ENCODE measurements at regions not wholly inside any gene's neighbourhood (a gene's known extent, or its start where the extent isn't known, plus 50 kb on each side); places are given as distances from the start of the nearest gene placed in this dataset.

GRCh38 chr2:76599732-76600368 is 889.1 kb upstream of the GCFC2 start:
- no peak for TF ChIP-seq POLR2A (IDR thresholded peaks at IDR 0.05)
- TF ChIP-seq, protein P1, sequence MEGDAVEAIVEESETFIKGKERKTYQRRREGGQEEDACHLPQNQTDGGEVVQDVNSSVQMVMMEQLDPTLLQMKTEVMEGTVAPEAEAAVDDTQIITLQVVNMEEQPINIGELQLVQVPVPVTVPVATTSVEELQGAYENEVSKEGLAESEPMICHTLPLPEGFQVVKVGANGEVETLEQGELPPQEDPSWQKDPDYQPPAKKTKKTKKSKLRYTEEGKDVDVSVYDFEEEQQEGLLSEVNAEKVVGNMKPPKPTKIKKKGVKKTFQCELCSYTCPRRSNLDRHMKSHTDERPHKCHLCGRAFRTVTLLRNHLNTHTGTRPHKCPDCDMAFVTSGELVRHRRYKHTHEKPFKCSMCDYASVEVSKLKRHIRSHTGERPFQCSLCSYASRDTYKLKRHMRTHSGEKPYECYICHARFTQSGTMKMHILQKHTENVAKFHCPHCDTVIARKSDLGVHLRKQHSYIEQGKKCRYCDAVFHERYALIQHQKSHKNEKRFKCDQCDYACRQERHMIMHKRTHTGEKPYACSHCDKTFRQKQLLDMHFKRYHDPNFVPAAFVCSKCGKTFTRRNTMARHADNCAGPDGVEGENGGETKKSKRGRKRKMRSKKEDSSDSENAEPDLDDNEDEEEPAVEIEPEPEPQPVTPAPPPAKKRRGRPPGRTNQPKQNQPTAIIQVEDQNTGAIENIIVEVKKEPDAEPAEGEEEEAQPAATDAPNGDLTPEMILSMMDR (IDR thresholded peaks at IDR 0.05) = peak; percentile 1 to 45 (median 28)

Measured in uterus (tissue), 2 donors.